SU-DHL-6 (cell line): ENCODE measurements at regions not wholly inside any gene's neighbourhood (a gene's known extent, or its start where the extent isn't known, plus 50 kb on each side); places are given as distances from the start of the nearest gene placed in this dataset.

Source experiments
- H2AFZ ChIP-seq: fragments of 200-600 bp; sonication (generic); 2 replicates; pipeline ENCODE4 v1.6.1; 2014; ENCODE audit warnings: low read depth, mild to moderate bottlenecking, moderate library complexity, mixed read lengths, antibody characterized with exemption, low read length; ENCODE audit not compliant: severe bottlenecking
- H3F3A ChIP-seq: fragments of 200-600 bp; shearing (Covaris generic); 2 replicates; pipeline ENCODE4 v1.6.0; 2016; ENCODE audit warnings: antibody characterized with exemption, mild to moderate bottlenecking; ENCODE audit not compliant: insufficient read depth
- H3K27ac ChIP-seq: fragments of 200-600 bp; sonication (generic); 2 replicates; pipeline ENCODE4 v1.5.1; 2016; ENCODE audit warnings: low read depth, mild to moderate bottlenecking, low read length, moderate library complexity, mixed read lengths
- H3K27me3 ChIP-seq: fragments of 200-600 bp; sonication (generic), shearing (Covaris generic); 2 replicates; pipeline ENCODE4 v1.6.0; 2014; ENCODE audit warnings: mild to moderate bottlenecking, low read length
- H3K36me3 ChIP-seq: fragments of 200-600 bp; sonication (generic); 2 replicates; pipeline ENCODE4 v1.6.1; 2014; ENCODE audit warnings: mild to moderate bottlenecking, low read length, mixed read lengths
- H3K4me2 ChIP-seq: fragments of 300-600, 200-600 bp; shearing (Covaris generic), sonication (generic); 2 replicates; pipeline ENCODE4 v1.6.0; 2014; ENCODE audit warnings: low read length, low read depth, mild to moderate bottlenecking; ENCODE audit not compliant: poor library complexity, severe bottlenecking
- H3K4me3 ChIP-seq: fragments of 200-600 bp; sonication (generic); 2 replicates; pipeline ENCODE4 v1.5.1; 2014; ENCODE audit warnings: antibody characterized with exemption, low read length, mild to moderate bottlenecking, mixed read lengths; ENCODE audit not compliant: insufficient read depth, poor library complexity, severe bottlenecking
- H3K79me2 ChIP-seq: fragments of 200-600 bp; sonication (generic); 2 replicates; pipeline ENCODE4 v1.6.1; 2014; ENCODE audit warnings: mild to moderate bottlenecking, low read length, moderate library complexity; ENCODE audit not compliant: insufficient read depth
- H3K9ac ChIP-seq: fragments of 200-600 bp; sonication (generic); 2 replicates; pipeline ENCODE4 v1.7.0; 2014; ENCODE audit warnings: mild to moderate bottlenecking, low read length
- H3K9me2 ChIP-seq: fragments of 200-600 bp; sonication (generic); replicated peaks from 2 replicates; pipeline ENCODE4 v1.6.1; 2014; ENCODE audit warnings: low read length; ENCODE audit not compliant: insufficient read depth
- H3K9me3 ChIP-seq: fragments of 200-600 bp; sonication (generic); 2 replicates; pipeline ENCODE4 v1.6.1; 2014; ENCODE audit warnings: low read length, mixed read lengths; ENCODE audit not compliant: insufficient read depth
- H4K20me1 ChIP-seq: fragments of 200-600 bp; sonication (generic); 2 replicates; pipeline ENCODE4 v1.6.1; 2014; ENCODE audit warnings: low read depth, mild to moderate bottlenecking, antibody characterized with exemption, low read length, moderate library complexity, mixed read lengths
- CTCF ChIP-seq: fragments of 200-600 bp; sonication (generic); IDR thresholded peaks from one replicate; pipeline ENCODE4 v1.5.1; 2017; ENCODE audit warnings: antibody characterized with exemption, mild to moderate bottlenecking, low read length, moderate library complexity; ENCODE audit not compliant: insufficient read depth, poor library complexity, severe bottlenecking
- EZH2phosphoT487 ChIP-seq: fragments of 200-600 bp; sonication (generic), shearing (Covaris generic); conservative IDR thresholded peaks from 2 replicates; pipeline ENCODE4 v1.6.1; 2018; ENCODE audit warnings: mild to moderate bottlenecking, antibody characterized with exemption, low read length, moderate library complexity, mixed read lengths

- no peaks in the 10 kb centered on the region for H3K9me3 ChIP-seq
- no peak for TF ChIP-seq EZH2phosphoT487
- TF ChIP-seq CTCF = no peak
- H3K27ac ChIP-seq = no peak overlapping the region
- no peaks in the 10 kb centered on the region for H3K9me2 ChIP-seq
- no peak overlapping the region for H3K4me3 ChIP-seq
- H3K9ac ChIP-seq = no peak overlapping the region
- no peaks in the 10 kb centered on the region for H3K36me3 ChIP-seq
- H3K27me3 ChIP-seq = no peaks in the 10 kb centered on the region
- no peak overlapping the region for H2AFZ ChIP-seq
- no peaks in the 10 kb centered on the region for H4K20me1 ChIP-seq
- H3F3A ChIP-seq = no peaks in the 10 kb centered on the region
- H3K79me2 ChIP-seq = no peaks in the 10 kb centered on the region
- H3K4me2 ChIP-seq = no peak overlapping the region
Measured at GRCh38 chr1:54497338-54497737, 50.7 kb upstream of the ACOT11 start.

DNA sequence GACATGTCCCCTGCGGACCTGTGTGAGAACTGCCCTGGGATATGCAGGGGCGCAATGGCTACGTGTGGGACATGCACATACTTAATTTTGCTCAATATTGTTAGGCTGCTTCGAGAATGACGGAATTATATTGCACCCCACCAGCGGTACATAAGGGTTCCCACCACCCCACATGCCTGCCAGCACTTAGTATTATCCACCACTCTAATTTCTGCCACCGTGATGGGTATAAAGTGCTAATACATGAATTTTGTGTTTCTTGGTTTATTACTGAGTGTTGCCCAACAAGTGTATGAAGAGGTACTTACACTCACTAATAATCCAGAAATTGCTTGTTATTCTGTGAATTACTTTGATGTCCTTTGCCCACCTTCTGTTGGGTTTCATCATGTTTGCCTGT lies 52.1 kb upstream of the ACOT11 start:
- no peak overlapping the region for H2AFZ ChIP-seq
- no peak overlapping the region for H3K4me3 ChIP-seq
- H3K9me2 ChIP-seq = no peaks in the 10 kb centered on the region
- H3K79me2 ChIP-seq = no peaks in the 10 kb centered on the region
- no peak overlapping the region for H3K27ac ChIP-seq
- TF ChIP-seq CTCF = no peak
- no peak for TF ChIP-seq EZH2phosphoT487
- H4K20me1 ChIP-seq = no peaks in the 10 kb centered on the region
- H3K9ac ChIP-seq = no peak overlapping the region
- H3K9me3 ChIP-seq = no peaks in the 10 kb centered on the region
- H3K27me3 ChIP-seq = no peaks in the 10 kb centered on the region
- H3K36me3 ChIP-seq = no peaks in the 10 kb centered on the region
- no peaks in the 10 kb centered on the region for H3F3A ChIP-seq
- H3K4me2 ChIP-seq = no peak overlapping the region

DNA sequence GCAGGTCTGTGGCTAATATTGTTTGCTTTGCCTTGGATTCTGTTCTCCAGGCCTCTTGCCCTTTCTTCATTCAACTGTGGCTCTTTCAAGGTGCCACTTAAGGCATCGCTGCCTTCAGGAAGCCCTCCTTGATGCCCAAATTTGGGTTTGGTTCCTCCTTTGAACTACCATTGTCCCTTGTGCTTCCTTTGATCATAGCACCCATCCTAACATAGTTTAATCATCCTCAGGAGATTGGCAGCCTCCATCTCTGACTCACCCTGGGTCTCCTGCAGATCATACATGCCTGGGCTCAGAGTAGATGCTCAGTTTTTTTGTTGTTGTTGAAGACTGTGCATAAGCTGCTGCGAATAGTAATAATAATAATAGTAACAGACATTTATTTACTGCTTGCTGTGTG lies 54.4 kb upstream of the ACOT11 start:
- Histone ChIP-seq H3K9me3 (no peaks in the 10 kb centered on the region), H3K4me2 (no peak overlapping the region), H3K79me2 (no peaks in the 10 kb centered on the region), H3K36me3 (no peaks in the 10 kb centered on the region), H2AFZ (no peak overlapping the region), H3K4me3 (no peak overlapping the region), H3K9ac (no peak overlapping the region), H4K20me1 (no peaks in the 10 kb centered on the region), H3K27ac (no peak overlapping the region), H3K27me3 (no peaks in the 10 kb centered on the region), H3F3A (no peaks in the 10 kb centered on the region), H3K9me2 (no peaks in the 10 kb centered on the region)
- TF ChIP-seq CTCF (no peak), EZH2phosphoT487 (no peak)
